Erythroblast (primary cell): ENCODE measurements at regions not wholly inside any gene's neighbourhood (a gene's known extent, or its start where the extent isn't known, plus 50 kb on each side); places are given as distances from the start of the nearest gene placed in this dataset.

Experiments
- GATA1 ChIP-seq: IDR thresholded peaks from 2 replicates; pipeline ENCODE4 v1.6.1; 2011; ENCODE audit warnings: low read depth, mild to moderate bottlenecking, control low read depth, low read length, moderate library complexity
- POLR2A ChIP-seq: IDR thresholded peaks from 2 replicates; pipeline ENCODE4 v1.6.1; 2011; ENCODE audit warnings: mild to moderate bottlenecking, low read length

GRCh38 chr4:162360369-162361149 lies 196.8 kb upstream of the FSTL5 start:
- TF ChIP-seq POLR2A (no peak), GATA1 (no peak)
